IMR-90 (cell line): ENCODE measurements at regions not wholly inside any gene's neighbourhood (a gene's known extent, or its start where the extent isn't known, plus 50 kb on each side); places are given as distances from the start of the nearest gene placed in this dataset.

ENCODE experiments used
- ATAC-seq: fragments of 200-7000 bp; cut with Tn5 transposase; 2 replicates; pipeline ENCODE4 v1.9.1; 2020; ENCODE audit warnings: low read depth, mild to moderate bottlenecking, moderate library complexity
- BruUV-seq: library from RNA; stranded (reverse); fragments of 400-500 nt; replicated peaks from 2 replicates; lab custom pipeline; 2021; lab: Mats Ljungman, UMichigan
- CTCF ChIA-PET: fragments of 300-600 bp; formaldehyde crosslinking; extraction: SDS; loops from one replicate; lab custom pipeline; 2021; ENCODE audit warnings: antibody characterized with exemption; lab: Yijun Ruan, JAX
- POLR2A ChIA-PET: fragments of 300-600 bp; sonication (Branson Sonifier 250); formaldehyde crosslinking; loops from one replicate; lab custom pipeline; 2022; ENCODE audit warnings: antibody characterized with exemption; ENCODE audit not compliant: unreplicated experiment; lab: Charles Lee
- DNase-seq: peaks from one replicate; pipeline ENCODE4 v3.0.0; 2013
- H2AFZ ChIP-seq: replicated peaks from 2 replicates; pipeline ENCODE3; 2013; ENCODE audit warnings: low read length, mild to moderate bottlenecking; ENCODE audit not compliant: poor library complexity
- H2AK5ac ChIP-seq: 2 replicates; pipeline ENCODE4 v1.6.1; 2013; ENCODE audit warnings: low read depth, low read length, inconsistent platforms
- H2AK9ac ChIP-seq: replicated peaks from 2 replicates; pipeline ENCODE3; 2013; ENCODE audit warnings: mild to moderate bottlenecking, low read depth, low read length, moderate library complexity; ENCODE audit not compliant: poor library complexity
- H2BK120ac ChIP-seq: 2 replicates; pipeline ENCODE4 v1.6.1; 2013; ENCODE audit warnings: low read depth, low read length, inconsistent platforms
- H2BK15ac ChIP-seq: 3 replicates; pipeline ENCODE4 v1.6.1; 2013; ENCODE audit warnings: low read depth, low read length, inconsistent platforms
- H2BK20ac ChIP-seq: 2 replicates; pipeline ENCODE4 v1.6.1; 2013; ENCODE audit warnings: low read depth, mild to moderate bottlenecking, inconsistent platforms, low read length, moderate library complexity
- H2BK5ac ChIP-seq: 2 replicates; pipeline ENCODE4 v1.6.1; 2013; ENCODE audit warnings: mild to moderate bottlenecking, low read depth, low read length, inconsistent platforms; ENCODE audit not compliant: poor library complexity, severe bottlenecking
- H3K14ac ChIP-seq: replicated peaks from 2 replicates; pipeline ENCODE4 v1.6.1; 2013; ENCODE audit warnings: low read depth, low read length, inconsistent platforms
- H3K18ac ChIP-seq: 2 replicates; pipeline ENCODE4 v1.6.1; 2013; ENCODE audit warnings: low read depth, low read length, control low read depth
- H3K23ac ChIP-seq: 2 replicates; pipeline ENCODE4 v1.6.1; 2013; ENCODE audit warnings: low read depth, low read length, inconsistent platforms
- H3K27ac ChIP-seq: 2 replicates; pipeline ENCODE4 v1.5.1; 2013; ENCODE audit warnings: mild to moderate bottlenecking, control low read depth, low read length; ENCODE audit not compliant: insufficient read depth
- H3K27me3 ChIP-seq: 2 replicates; pipeline ENCODE4 v1.6.1; 2013; ENCODE audit warnings: low read length; ENCODE audit not compliant: control insufficient read depth, insufficient read depth
- H3K36me3 ChIP-seq: 2 replicates; pipeline ENCODE4 v1.6.1; 2013; ENCODE audit warnings: low read length, mixed read lengths; ENCODE audit not compliant: control insufficient read depth, insufficient read depth
- H3K4ac ChIP-seq: 2 replicates; pipeline ENCODE4 v1.6.1; 2013; ENCODE audit warnings: low read depth, low read length, inconsistent platforms
- H3K4me1 ChIP-seq: 2 replicates; pipeline ENCODE4 v1.6.1; 2013; ENCODE audit warnings: low read length, mixed read lengths; ENCODE audit not compliant: control insufficient read depth, insufficient read depth
- H3K4me2 ChIP-seq: 2 replicates; pipeline ENCODE4 v1.6.1; 2013; ENCODE audit warnings: low read depth, mild to moderate bottlenecking, control low read depth, low read length, moderate library complexity
- H3K4me3 ChIP-seq: 2 replicates; pipeline ENCODE4 v1.5.1; 2013; ENCODE audit warnings: low read depth, mild to moderate bottlenecking, control low read depth, low read length, moderate library complexity; ENCODE audit not compliant: insufficient read depth
- H3K56ac ChIP-seq: 2 replicates; pipeline ENCODE4 v1.6.1; 2013; ENCODE audit warnings: low read length, inconsistent platforms; ENCODE audit not compliant: insufficient read depth; ENCODE audit errors: extremely low read depth
- H3K79me1 ChIP-seq, 2 experiments: 2 replicates each; pipeline ENCODE4 v1.6.1; 2013; ENCODE audit warnings: low read length in 2 of 2, inconsistent platforms in 1 of 2, low read depth in 1 of 2
- H3K9ac ChIP-seq: 2 replicates; pipeline ENCODE4 v1.6.1; 2013; ENCODE audit warnings: low read depth, low read length, control low read depth
- H3K9me1 ChIP-seq: 2 replicates; pipeline ENCODE4 v1.6.1; 2013; ENCODE audit warnings: low read length, inconsistent platforms; ENCODE audit not compliant: insufficient read depth
- H3K9me3 ChIP-seq: 2 replicates; pipeline ENCODE4 v1.6.1; 2013; ENCODE audit warnings: low read length; ENCODE audit not compliant: control insufficient read depth, insufficient read depth
- H4K20me1 ChIP-seq: 2 replicates; pipeline ENCODE4 v1.6.1; 2013; ENCODE audit warnings: low read length, inconsistent platforms; ENCODE audit not compliant: insufficient read depth
- H4K5ac ChIP-seq: 2 replicates; pipeline ENCODE4 v1.6.1; 2013; ENCODE audit warnings: mild to moderate bottlenecking, low read depth, low read length, control low read depth
- H4K8ac ChIP-seq, 2 experiments: 2 replicates each; pipeline ENCODE4 v1.6.1; 2013; ENCODE audit warnings: low read depth in 2 of 2, low read length in 2 of 2, control low read depth in 1 of 2, inconsistent platforms in 1 of 2
- H4K91ac ChIP-seq: 2 replicates; pipeline ENCODE4 v1.6.1; 2013; ENCODE audit warnings: low read depth, low read length, inconsistent platforms; ENCODE audit not compliant: insufficient read depth
- FOS ChIP-seq: fragments of 150-350 bp; IDR thresholded peaks from 2 replicates; pipeline ENCODE4 v1.6.1; 2016; ENCODE audit warnings: low read depth, low read length
- WGBS, 2 experiments: methylation state at CpG; one replicate each; pipeline versions ENCODE4 v1.1.5 to v1.1.7; 2013; ENCODE audit warnings: missing lambda C conversion rate in 2 of 2; ENCODE audit not compliant: insufficient read length in 1 of 2; ENCODE audit errors: extremely low coverage in 2 of 2; 5-methylcytosine and 5-hydroxymethylcytosine counted together
- dilution Hi-C: fragments of 300-500 bp; cut with HindIII; formaldehyde crosslinking; loops from one replicate; pipeline ENCODE4 v1.14.3; 2018; ENCODE audit warnings: low sequenced_read_pairs; ENCODE audit not compliant: unreplicated experiment
- in situ Hi-C: fragments of 300-500 bp; cut with MboI; formaldehyde crosslinking; loops from 3 replicates; pipeline ENCODE4 v1.14.3; 2019; ENCODE audit warnings: low sequenced_read_pairs, inconsistent platforms, mixed read lengths
- intact Hi-C: fragments of 100-400 bp; cut with micrococcal nuclease; formaldehyde crosslinking; loops from 2 replicates; pipeline ENCODE4 v1.10.0; 2022
- TF ChIP-seq, protein P1 (sequence below): conservative IDR thresholded peaks from 2 replicates; pipeline ENCODE4 v1.5.1; 2012; ENCODE audit warnings: mild to moderate bottlenecking, low read depth, low read length, improper control_type of control experiment

- H3K18ac ChIP-seq = no peak overlapping the region
- no peak overlapping the region for H2BK20ac ChIP-seq
- POLR2A ChIA-PET = no interaction called here
- H3K4me2 ChIP-seq = no peak overlapping the region
- H3K27me3 ChIP-seq = no peaks in the 10 kb centered on the region
- intact Hi-C loops (no loop called here), dilution Hi-C loops (no loop called here), in situ Hi-C loops (no loop called here)
- WGBS, 2 experiments = no CpG with 5 or more reads among the region's 1 CpG
- no peak overlapping the region for H4K8ac ChIP-seq
- no peak overlapping the region for H3K23ac ChIP-seq
- H2BK5ac ChIP-seq = no peak overlapping the region
- H3K79me1 ChIP-seq = no peaks in the 10 kb centered on the region
- H2AFZ ChIP-seq = no peak overlapping the region
- H3K36me3 ChIP-seq = no peaks in the 10 kb centered on the region
- H4K5ac ChIP-seq = no peak overlapping the region
- TF ChIP-seq, protein P1, sequence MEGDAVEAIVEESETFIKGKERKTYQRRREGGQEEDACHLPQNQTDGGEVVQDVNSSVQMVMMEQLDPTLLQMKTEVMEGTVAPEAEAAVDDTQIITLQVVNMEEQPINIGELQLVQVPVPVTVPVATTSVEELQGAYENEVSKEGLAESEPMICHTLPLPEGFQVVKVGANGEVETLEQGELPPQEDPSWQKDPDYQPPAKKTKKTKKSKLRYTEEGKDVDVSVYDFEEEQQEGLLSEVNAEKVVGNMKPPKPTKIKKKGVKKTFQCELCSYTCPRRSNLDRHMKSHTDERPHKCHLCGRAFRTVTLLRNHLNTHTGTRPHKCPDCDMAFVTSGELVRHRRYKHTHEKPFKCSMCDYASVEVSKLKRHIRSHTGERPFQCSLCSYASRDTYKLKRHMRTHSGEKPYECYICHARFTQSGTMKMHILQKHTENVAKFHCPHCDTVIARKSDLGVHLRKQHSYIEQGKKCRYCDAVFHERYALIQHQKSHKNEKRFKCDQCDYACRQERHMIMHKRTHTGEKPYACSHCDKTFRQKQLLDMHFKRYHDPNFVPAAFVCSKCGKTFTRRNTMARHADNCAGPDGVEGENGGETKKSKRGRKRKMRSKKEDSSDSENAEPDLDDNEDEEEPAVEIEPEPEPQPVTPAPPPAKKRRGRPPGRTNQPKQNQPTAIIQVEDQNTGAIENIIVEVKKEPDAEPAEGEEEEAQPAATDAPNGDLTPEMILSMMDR = no peak
- 0 out of 2 replicates have a peak, but pooled peaks have one; percentile 21 for TF ChIP-seq FOS
- H3K56ac ChIP-seq = no peak overlapping the region
- H2AK5ac ChIP-seq = no peak overlapping the region
- peak; percentile 44 for DNase-seq
- H3K9ac ChIP-seq = no peak overlapping the region
- H2AK9ac ChIP-seq = no peak overlapping the region
- ATAC-seq = peak; percentile 46; the same call in 1 of the 2 replicates
- no peak overlapping the region for H3K4ac ChIP-seq
- no peak overlapping the region for H3K14ac ChIP-seq
- no peaks in the 10 kb centered on the region for H3K9me1 ChIP-seq
- no peaks in the 10 kb centered on the region for H3K9me3 ChIP-seq
- no peak overlapping the region for H3K4me3 ChIP-seq
- no peaks in the 10 kb centered on the region for H4K20me1 ChIP-seq
- BruUV-seq = no TSS peak
- H4K91ac ChIP-seq = no peak overlapping the region
- CTCF ChIA-PET = no interaction called here
- no peak overlapping the region for H3K27ac ChIP-seq
- H2BK120ac ChIP-seq = no peak overlapping the region
- H2BK15ac ChIP-seq = no peak overlapping the region
- no peaks in the 10 kb centered on the region for H3K4me1 ChIP-seq
Measured at GRCh38 chr12:42968426-42968825, 378.9 kb upstream of the PRICKLE1 start.
